Testis (tissue), 2 donors: ENCODE measurements at regions not wholly inside any gene's neighbourhood (a gene's known extent, or its start where the extent isn't known, plus 50 kb on each side); places are given as distances from the start of the nearest gene placed in this dataset.

ENCODE experiments used
- CTCF ChIP-seq, 3 experiments: fragments of 450-650 bp in 2 of 3; fragments of 200-600 bp in 1 of 3; sonication (generic) in 1 of 3; IDR thresholded peaks; one replicate each; pipeline ENCODE4 v1.5.1; 2016 to 2019; ENCODE audit warnings: antibody characterized with exemption in 3 of 3, mild to moderate bottlenecking in 2 of 3, moderate library complexity in 1 of 3
- POLR2A ChIP-seq: fragments of 450-650 bp; IDR thresholded peaks from one replicate; pipeline ENCODE4 v1.6.1; 2017; ENCODE audit warnings: antibody characterized with exemption, mild to moderate bottlenecking, moderate library complexity

- no peak for TF ChIP-seq CTCF (IDR thresholded peaks at IDR 0.05)
- TF ChIP-seq POLR2A, result no peak
These were observed 185.5 kb downstream of the ZC3H11B start for GRCh38 chr1:219427403-219427802.
